ENCODE measurements at regions not wholly inside any gene's neighbourhood (a gene's known extent, or its start where the extent isn't known, plus 50 kb on each side); places are given as distances from the start of the nearest gene placed in this dataset.

DNA sequence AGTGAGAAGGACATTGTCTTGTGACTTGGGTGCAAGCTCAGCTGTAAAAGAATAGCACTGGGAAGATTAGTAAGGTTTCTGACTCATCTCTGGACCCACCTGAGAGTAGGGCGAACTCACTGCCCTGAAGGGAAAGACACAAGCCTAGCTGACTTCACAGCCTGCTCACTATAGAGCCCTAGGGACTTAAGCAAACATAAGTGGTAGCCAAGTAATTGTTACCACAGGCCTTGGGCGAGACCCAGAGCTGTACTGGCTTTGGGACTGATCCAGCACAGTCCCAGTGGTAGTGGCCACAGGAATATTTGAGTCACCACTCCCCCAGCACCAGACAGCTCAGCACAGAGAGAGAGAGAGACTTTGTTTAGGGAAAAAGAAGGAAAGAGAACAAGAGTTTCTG, 429.9 kb downstream of the TBL1XR1 start:
- DNase-seq (ENCODE audit: low spot score in 2 of 2): peak; percentile 27 to 80

DNA sequence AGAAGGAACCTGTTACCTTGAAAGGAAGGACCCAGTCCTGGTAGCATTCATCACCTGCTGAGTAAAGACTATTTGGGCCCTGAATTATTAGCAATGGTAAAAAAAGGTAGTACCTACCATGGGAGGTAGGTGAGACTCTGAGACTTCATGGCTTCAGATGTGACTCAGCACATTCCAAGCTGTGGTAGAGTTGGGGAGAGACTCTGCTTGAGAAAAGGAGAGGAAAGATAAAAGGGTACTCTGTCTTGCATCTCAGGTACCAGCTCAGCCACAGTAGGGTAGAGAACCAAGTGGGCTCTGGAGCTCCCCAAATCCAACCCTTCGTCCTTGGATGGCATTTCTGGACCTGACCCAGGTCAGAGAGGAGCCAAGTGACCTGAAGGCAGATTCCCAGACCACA, 430.4 kb downstream of the TBL1XR1 start:
- DNase-seq (ENCODE audit: low spot score in 2 of 2): no peak
- Histone ChIP-seq H3K9me3 (peaks cover 0 to 14% of the 10 kb centered on the region in 2 donors), H3K36me3 (no peaks in the 10 kb centered on the region), H3K27me3 (no peaks in the 10 kb centered on the region), H3K4me1 (no peaks in the 10 kb centered on the region), H3K4me3 (no peak overlapping the region), H3K27ac (peak overlapping the region; percentile 5 to 78)
- intact Hi-C loops (cut with DNase I): no loop called here
- TF ChIP-seq, protein P1, sequence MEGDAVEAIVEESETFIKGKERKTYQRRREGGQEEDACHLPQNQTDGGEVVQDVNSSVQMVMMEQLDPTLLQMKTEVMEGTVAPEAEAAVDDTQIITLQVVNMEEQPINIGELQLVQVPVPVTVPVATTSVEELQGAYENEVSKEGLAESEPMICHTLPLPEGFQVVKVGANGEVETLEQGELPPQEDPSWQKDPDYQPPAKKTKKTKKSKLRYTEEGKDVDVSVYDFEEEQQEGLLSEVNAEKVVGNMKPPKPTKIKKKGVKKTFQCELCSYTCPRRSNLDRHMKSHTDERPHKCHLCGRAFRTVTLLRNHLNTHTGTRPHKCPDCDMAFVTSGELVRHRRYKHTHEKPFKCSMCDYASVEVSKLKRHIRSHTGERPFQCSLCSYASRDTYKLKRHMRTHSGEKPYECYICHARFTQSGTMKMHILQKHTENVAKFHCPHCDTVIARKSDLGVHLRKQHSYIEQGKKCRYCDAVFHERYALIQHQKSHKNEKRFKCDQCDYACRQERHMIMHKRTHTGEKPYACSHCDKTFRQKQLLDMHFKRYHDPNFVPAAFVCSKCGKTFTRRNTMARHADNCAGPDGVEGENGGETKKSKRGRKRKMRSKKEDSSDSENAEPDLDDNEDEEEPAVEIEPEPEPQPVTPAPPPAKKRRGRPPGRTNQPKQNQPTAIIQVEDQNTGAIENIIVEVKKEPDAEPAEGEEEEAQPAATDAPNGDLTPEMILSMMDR (IDR thresholded peaks at IDR 0.05): no peak

More for the DNA sequence above, 429.9 kb downstream of the TBL1XR1 start:
- Histone ChIP-seq H3K9me3 (peaks cover 0 to 14% of the 10 kb centered on the region in 2 donors), H3K27ac (peak overlapping the region; percentile 5 to 78), H3K4me3 (no peak overlapping the region), H3K4me1 (no peaks in the 10 kb centered on the region), H3K36me3 (no peaks in the 10 kb centered on the region), H3K27me3 (no peaks in the 10 kb centered on the region)
- TF ChIP-seq, protein P1 (IDR thresholded peaks at IDR 0.05): no peak
- intact Hi-C loops (cut with DNase I): no loop called here

DNA sequence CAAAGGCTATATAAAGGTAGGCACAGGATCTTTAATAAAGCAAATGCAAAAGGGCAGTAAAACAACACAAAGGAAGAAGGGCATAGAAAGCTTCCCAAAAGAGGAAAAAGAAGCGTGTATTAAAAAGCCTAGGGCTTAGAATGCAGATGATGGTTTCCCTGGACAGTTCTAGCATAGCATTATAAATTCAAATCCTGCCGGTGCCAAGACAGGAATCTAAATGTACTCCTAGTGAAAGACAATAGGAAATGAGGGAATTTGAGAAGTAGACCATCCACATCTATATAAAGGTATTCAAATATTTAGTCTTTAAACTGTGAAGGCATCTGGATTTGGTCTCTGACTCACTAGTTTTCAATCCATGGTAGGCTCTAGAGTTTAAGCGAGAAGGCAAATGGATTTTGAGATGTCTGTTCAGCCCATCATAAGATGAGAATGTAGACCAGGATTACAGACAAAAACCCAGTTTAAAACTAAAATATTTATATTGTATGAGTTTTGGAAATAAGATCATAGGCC, 431.8 kb downstream of the TBL1XR1 start:
- Histone ChIP-seq H3K4me1 (no peaks in the 10 kb centered on the region), H3K4me3 (no peak overlapping the region), H3K9me3 (peaks cover 0 to 14% of the 10 kb centered on the region in 2 donors), H3K27me3 (no peaks in the 10 kb centered on the region), H3K36me3 (no peaks in the 10 kb centered on the region), H3K27ac (no peak overlapping the region)
- intact Hi-C loops (cut with DNase I): no loop called here
- DNase-seq (ENCODE audit: low spot score in 2 of 2): no peak
- TF ChIP-seq, protein P1 (IDR thresholded peaks at IDR 0.05): no peak

DNA sequence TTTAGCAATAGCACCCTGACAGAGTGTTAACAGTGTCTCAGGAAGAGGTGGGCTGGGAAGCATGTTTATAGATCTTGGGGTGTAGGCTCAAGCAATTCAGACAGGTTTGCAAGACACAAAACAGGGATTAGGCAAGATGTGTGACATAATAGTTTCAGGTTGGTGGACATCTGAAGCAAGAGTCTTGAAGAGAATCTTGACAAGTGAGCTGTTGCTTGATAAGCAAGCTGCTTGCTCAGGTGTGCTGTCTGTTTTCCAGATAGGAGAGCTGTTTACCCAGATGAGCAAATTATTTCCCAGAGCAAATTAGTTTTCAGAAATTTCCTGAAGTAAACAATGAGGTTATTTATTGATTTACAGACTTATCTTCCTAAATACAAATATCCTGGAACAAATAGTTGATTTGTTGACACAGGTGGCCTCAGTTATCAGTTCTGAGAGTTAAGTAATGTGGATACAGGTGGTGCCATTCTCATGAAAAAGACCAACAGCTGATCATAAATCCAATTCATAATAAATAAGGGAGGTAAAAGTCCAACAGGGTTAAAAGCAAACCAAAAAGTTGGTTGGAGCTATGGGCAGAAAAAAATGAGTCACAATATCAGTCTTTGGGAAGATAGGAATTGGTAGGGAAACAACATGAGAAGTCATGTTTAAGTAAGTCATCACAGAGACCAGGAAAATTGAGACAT, 437.3 kb downstream of the TBL1XR1 start:
- Histone ChIP-seq H3K27ac (no peak overlapping the region), H3K36me3 (no peaks in the 10 kb centered on the region), H3K9me3 (peaks cover 0 to 11% of the 10 kb centered on the region in 2 donors), H3K4me1 (no peaks in the 10 kb centered on the region), H3K4me3 (no peak overlapping the region), H3K27me3 (no peaks in the 10 kb centered on the region)
- intact Hi-C loops (cut with DNase I): no loop called here
- TF ChIP-seq, protein P1 (IDR thresholded peaks at IDR 0.05): no peak
- DNase-seq (ENCODE audit: low spot score in 2 of 2): no peak

DNA sequence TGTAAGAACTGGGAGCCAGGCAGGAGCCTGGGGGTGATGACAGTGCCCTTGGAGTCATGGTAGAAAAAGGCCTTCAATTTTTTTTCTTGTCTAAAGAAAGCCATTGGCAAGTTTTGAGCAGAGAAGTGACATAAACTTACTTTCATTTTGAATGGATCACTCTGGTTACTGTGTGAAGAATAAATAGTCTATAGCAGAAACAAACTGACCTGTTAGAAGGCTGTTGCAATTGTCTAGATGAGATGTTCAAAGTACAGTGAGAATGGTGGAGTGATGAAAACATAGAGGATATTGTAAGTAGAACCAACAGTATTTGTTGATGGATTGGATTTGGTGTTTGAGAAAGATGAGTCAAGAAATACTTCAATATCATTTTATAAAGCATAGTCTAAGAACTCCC, 439.9 kb downstream of the TBL1XR1 start:
- no peak for DNase-seq (ENCODE audit: low spot score in 2 of 2)
- Histone ChIP-seq H3K9me3 (no peaks in the 10 kb centered on the region), H3K4me1 (no peaks in the 10 kb centered on the region), H3K27ac (no peak overlapping the region), H3K27me3 (no peaks in the 10 kb centered on the region), H3K36me3 (no peaks in the 10 kb centered on the region), H3K4me3 (no peak overlapping the region)
- TF ChIP-seq, protein P1 (IDR thresholded peaks at IDR 0.05): no peak
- intact Hi-C loops (cut with DNase I): no loop called here
